ENCODE measurements at regions not wholly inside any gene's neighbourhood (a gene's known extent, or its start where the extent isn't known, plus 50 kb on each side); places are given as distances from the start of the nearest gene placed in this dataset.

DNA sequence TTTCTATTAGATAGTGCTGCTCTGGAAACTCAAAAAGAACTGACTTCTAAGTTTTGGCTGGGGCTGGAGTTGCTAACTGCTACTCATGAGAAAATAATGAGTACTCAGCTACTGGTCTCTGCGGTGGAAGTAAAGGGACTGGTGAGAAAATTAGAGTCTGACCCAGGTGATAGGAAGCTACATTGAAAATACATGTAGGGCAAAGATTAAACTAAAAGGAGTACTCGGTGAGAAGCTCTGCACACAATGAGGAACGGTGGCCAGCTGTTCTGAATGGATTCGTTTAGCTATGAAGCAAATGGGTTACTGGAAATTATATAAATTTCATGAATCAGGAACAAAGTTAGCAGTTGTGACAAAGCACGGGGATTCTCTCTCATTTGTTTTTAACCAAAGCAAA is 512.9 kb upstream of the SGO1 start:
- no peak for TF ChIP-seq ARNT (IDR thresholded peaks at IDR 0.05)
- no peak for TF ChIP-seq ZNF384 (IDR thresholded peaks at IDR 0.05)
- no peak for TF ChIP-seq NFRKB (IDR thresholded peaks at IDR 0.05)
- no peak for TF ChIP-seq FOXK2 (IDR thresholded peaks at IDR 0.05)
- no peak for TF ChIP-seq ELF4 (IDR thresholded peaks at IDR 0.05)
- no peak for TF ChIP-seq LEF1 (IDR thresholded peaks at IDR 0.05; ENCODE audit: borderline replicate concordance)
- TF ChIP-seq, protein P1, sequence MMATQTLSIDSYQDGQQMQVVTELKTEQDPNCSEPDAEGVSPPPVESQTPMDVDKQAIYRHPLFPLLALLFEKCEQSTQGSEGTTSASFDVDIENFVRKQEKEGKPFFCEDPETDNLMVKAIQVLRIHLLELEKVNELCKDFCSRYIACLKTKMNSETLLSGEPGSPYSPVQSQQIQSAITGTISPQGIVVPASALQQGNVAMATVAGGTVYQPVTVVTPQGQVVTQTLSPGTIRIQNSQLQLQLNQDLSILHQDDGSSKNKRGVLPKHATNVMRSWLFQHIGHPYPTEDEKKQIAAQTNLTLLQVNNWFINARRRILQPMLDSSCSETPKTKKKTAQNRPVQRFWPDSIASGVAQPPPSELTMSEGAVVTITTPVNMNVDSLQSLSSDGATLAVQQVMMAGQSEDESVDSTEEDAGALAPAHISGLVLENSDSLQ (IDR thresholded peaks at IDR 0.05): no peak
- TF ChIP-seq FOXM1 (IDR thresholded peaks at IDR 0.05; ENCODE audit: borderline replicate concordance): no peak
- no peak for TF ChIP-seq CTBP1 (IDR thresholded peaks at IDR 0.05; ENCODE audit: borderline replicate concordance)
- TF ChIP-seq HDGF (IDR thresholded peaks at IDR 0.05; ENCODE audit: borderline replicate concordance): no peak
- no peak for TF ChIP-seq L3MBTL2 (conservative IDR thresholded peaks at IDR 0.05)
- DNase-seq (ENCODE audit: extremely low spot score): no peak
- ChIA-PET POLR2A (no interaction called here), CTCF (no interaction called here)

DNA sequence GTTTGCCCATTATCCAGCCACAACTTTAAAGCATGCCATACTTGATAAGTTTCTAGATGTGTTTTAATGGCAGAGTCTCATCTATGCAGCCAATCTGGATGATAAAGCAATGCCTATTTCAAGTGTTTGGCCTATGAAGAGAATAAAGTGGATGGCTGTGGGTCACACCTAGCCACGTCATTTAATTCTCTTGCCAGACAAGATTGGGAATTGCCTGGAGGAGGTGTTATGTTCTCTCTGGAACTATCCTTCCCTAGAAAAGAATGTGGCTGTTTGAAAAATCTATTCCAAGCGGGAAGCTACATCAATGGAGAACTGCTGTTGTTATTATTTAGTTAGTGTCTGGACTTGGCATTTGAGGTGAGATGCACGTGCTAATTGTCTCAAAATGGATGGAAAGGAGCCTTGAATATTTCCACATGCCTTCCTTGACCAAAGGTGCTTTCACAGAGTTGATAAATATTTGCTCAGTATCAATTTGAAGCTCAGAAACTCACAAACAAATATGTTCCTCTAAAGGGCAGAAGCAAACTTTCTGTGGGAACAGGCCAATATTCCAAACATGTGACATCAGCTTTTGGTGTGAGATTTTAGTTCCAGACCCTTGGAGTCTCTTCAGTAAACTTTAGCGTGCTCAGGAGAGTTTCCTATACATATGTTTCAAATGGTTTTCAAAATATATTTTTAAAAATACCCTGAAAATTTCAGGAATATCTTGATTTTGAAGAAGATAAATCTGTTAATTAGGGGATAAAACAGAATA is 510.6 kb upstream of the SGO1 start:
- ChIA-PET CTCF (no interaction called here), POLR2A (no interaction called here)
- no peak for DNase-seq (ENCODE audit: extremely low spot score)
- TF ChIP-seq TARDBP (IDR thresholded peaks at IDR 0.05) (no peak), SP1 (IDR thresholded peaks at IDR 0.05) (no peak), FOXM1 (IDR thresholded peaks at IDR 0.05; ENCODE audit: borderline replicate concordance) (no peak), CTBP1 (IDR thresholded peaks at IDR 0.05; ENCODE audit: borderline replicate concordance) (no peak), ZNF384 (IDR thresholded peaks at IDR 0.05) (no peak), LEF1 (IDR thresholded peaks at IDR 0.05; ENCODE audit: borderline replicate concordance) (no peak), ARNT (IDR thresholded peaks at IDR 0.05) (no peak)
- TF ChIP-seq, protein P1 (IDR thresholded peaks at IDR 0.05): no peak

DNA sequence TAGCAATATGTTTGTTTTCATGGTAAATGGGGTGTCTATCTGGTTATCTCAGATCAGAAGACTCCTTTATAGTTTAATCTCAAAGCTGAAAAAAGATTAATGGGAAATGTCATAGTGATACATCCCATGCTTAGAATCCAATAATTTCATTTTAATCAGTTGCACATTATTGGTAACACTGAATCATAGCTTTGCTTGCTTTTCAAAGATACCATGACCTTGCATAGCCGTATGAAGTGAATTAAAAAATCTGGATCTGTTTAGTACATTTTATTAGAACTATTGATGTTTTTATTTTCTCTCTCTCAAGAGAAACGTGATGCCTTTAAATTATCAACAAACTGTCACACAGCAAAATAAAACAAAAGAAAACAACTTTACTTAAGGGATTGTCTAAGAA is 506.7 kb upstream of the SGO1 start:
- no peak for DNase-seq (ENCODE audit: extremely low spot score)
- TF ChIP-seq LEF1 (IDR thresholded peaks at IDR 0.05; ENCODE audit: borderline replicate concordance): no peak
- no peak for TF ChIP-seq FOXK2 (IDR thresholded peaks at IDR 0.05)
- TF ChIP-seq SUZ12 (IDR thresholded peaks at IDR 0.05): no peak
- TF ChIP-seq ELF4 (IDR thresholded peaks at IDR 0.05): no peak
- TF ChIP-seq FOXA1 (IDR thresholded peaks at IDR 0.05): no peak
- no peak for TF ChIP-seq CTBP1 (IDR thresholded peaks at IDR 0.05; ENCODE audit: borderline replicate concordance)
- no peak for TF ChIP-seq ZNF384 (IDR thresholded peaks at IDR 0.05)
- TF ChIP-seq SP1 (IDR thresholded peaks at IDR 0.05): no peak
- no peak for TF ChIP-seq L3MBTL2 (conservative IDR thresholded peaks at IDR 0.05)
- TF ChIP-seq HDGF (IDR thresholded peaks at IDR 0.05; ENCODE audit: borderline replicate concordance): no peak
- no peak for TF ChIP-seq TARDBP (IDR thresholded peaks at IDR 0.05)
- TF ChIP-seq FOXM1 (IDR thresholded peaks at IDR 0.05; ENCODE audit: borderline replicate concordance): no peak
- TF ChIP-seq BHLHE40 (IDR thresholded peaks at IDR 0.05; ENCODE audit: borderline replicate concordance): no peak
- no peak for TF ChIP-seq ARNT (IDR thresholded peaks at IDR 0.05)
- TF ChIP-seq, protein P1 (IDR thresholded peaks at IDR 0.05): no peak
- TF ChIP-seq NFRKB (IDR thresholded peaks at IDR 0.05): no peak
- ChIA-PET CTCF (no interaction called here), POLR2A (no interaction called here)

DNA sequence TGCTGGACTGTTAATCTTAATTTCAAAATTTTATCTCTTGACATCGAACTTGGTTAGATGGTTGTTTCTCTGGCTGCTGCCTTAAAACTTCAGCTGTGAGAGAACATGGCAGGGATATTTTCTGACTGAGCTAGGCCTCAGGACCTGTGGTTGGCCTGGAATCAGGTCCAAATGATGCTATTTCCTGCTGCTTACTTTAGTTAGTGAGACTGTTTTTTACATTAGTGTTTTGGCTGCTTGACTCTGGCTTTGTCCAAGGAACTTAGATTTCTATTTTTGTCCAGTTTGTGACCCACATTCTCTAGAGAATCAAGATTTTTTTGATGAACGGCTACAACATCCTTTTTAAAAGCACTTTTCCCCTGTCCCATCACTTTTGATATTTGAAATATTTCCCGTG is 497.9 kb upstream of the SGO1 start:
- no peak for DNase-seq (ENCODE audit: extremely low spot score)

DNA sequence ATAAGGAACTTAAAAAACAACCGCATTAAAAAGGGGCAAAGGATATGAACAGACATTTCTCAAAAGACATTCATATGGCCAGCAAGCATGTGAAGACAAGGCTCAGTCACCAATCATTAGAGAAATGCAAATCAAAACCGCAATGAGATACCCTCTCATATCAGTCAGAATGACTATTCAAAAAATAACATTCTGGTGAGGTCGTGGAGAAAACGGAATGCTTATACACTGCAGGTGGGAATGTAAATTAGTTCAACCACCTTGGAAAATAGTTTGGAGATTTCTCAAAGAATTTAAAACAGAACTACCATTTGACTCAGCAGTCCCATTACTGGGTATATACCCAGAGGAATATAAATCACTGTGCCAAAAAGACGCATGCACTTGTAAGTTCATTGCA is 496.6 kb upstream of the SGO1 start:
- TF ChIP-seq FOXA1 (IDR thresholded peaks at IDR 0.05) (no peak), CTBP1 (IDR thresholded peaks at IDR 0.05; ENCODE audit: borderline replicate concordance) (no peak), BHLHE40 (IDR thresholded peaks at IDR 0.05; ENCODE audit: borderline replicate concordance) (no peak), ARNT (IDR thresholded peaks at IDR 0.05) (no peak), SUZ12 (IDR thresholded peaks at IDR 0.05) (no peak)
- CTCF ChIA-PET: no interaction called here
- no peak for DNase-seq (ENCODE audit: extremely low spot score)
- POLR2A ChIA-PET: no interaction called here

More for the DNA sequence above, 497.9 kb upstream of the SGO1 start:
- ChIA-PET CTCF (no interaction called here), POLR2A (no interaction called here)
- TF ChIP-seq FOXK2 (IDR thresholded peaks at IDR 0.05) (no peak), CTBP1 (IDR thresholded peaks at IDR 0.05; ENCODE audit: borderline replicate concordance) (no peak), FOXM1 (IDR thresholded peaks at IDR 0.05; ENCODE audit: borderline replicate concordance) (no peak), ARNT (IDR thresholded peaks at IDR 0.05) (no peak), HDGF (IDR thresholded peaks at IDR 0.05; ENCODE audit: borderline replicate concordance) (no peak), FOXA1 (IDR thresholded peaks at IDR 0.05) (no peak), ELF4 (IDR thresholded peaks at IDR 0.05) (no peak), ZNF384 (IDR thresholded peaks at IDR 0.05) (no peak)
- TF ChIP-seq, protein P1 (IDR thresholded peaks at IDR 0.05): no peak

DNA sequence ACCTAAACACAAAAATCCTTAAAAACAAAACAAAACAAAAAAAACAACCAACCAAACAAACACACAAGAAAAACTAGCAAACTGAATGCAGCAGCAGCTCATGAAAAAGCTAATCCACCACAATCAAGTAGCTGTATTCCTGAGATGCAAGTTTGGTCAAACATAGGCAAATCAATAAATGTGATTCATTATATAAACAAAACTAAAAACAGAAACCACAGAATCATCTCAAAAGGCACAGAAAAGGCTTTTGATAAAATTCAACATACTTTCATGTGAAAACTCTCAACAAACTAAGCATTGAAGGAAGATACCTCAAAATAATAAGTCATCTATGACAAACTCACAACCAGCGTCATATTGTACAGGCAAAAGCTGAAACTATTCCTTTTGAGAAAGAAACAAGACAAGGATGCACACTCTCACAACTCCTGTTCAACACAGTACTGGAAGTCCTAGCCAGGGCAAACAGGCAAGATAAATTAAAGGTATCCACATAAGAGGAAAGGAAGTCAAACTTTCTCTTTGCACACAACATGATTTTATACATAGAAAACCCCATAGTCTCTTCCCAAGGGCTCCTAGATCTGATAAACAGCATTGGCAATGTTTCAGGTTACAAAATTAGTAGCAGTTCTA is 495.1 kb upstream of the SGO1 start:
- ChIA-PET POLR2A (no interaction called here), CTCF (no interaction called here)
- no peak for TF ChIP-seq CTBP1 (IDR thresholded peaks at IDR 0.05; ENCODE audit: borderline replicate concordance)
- no peak for TF ChIP-seq SP1 (IDR thresholded peaks at IDR 0.05)
- TF ChIP-seq ZNF384 (IDR thresholded peaks at IDR 0.05): no peak
- TF ChIP-seq FOXA1 (IDR thresholded peaks at IDR 0.05): no peak
- DNase-seq (ENCODE audit: extremely low spot score): no peak

Measured in HEK293T (cell line).